ENCODE measurements at regions not wholly inside any gene's neighbourhood (a gene's known extent, or its start where the extent isn't known, plus 50 kb on each side); places are given as distances from the start of the nearest gene placed in this dataset.
"Not testable (repeated sequence)": the region's sequence is repeated elsewhere in the genome, so short reads cannot be mapped to it uniquely, and the experiment has no call there.

GRCh38 chr12:33180918-33181317 lies 258.7 kb downstream of the SYT10 start:
- Histone ChIP-seq H3K36me3 (ENCODE audit: control insufficient read depth, insufficient read depth, low read length) (no peaks in the 10 kb centered on the region), H3K4me1 (peaks cover 19% of the 10 kb centered on the region), H3K27me3 (replicated peaks; ENCODE audit: control insufficient read depth, insufficient read depth, low read length) (no peaks in the 10 kb centered on the region), H3K4me3 (ENCODE audit: low read depth, low read length) (no peak overlapping the region), H3K9me3 (peaks cover 40% of the 10 kb centered on the region)
- intact Hi-C loops (cut with micrococcal nuclease; ENCODE audit: unreplicated experiment): no loop called here
- Mint-ChIP-seq H3K4me3 (ENCODE audit: unreplicated experiment) (no peak overlapping the region), H3K9me3 (ENCODE audit: unreplicated experiment) (peaks cover 55% of the 10 kb centered on the region), H3K27me3 (ENCODE audit: insufficient read depth, unreplicated experiment) (no peaks in the 10 kb centered on the region), H3K4me1 (ENCODE audit: low read depth, unreplicated experiment) (peaks cover 21% of the 10 kb centered on the region), H3K27ac (ENCODE audit: unreplicated experiment) (no peak overlapping the region), H3K36me3 (ENCODE audit: insufficient read depth, unreplicated experiment) (no peaks in the 10 kb centered on the region)
- CTCF ChIA-PET: no interaction called here
- no peak for DNase-seq
- POLR2A ChIA-PET: no interaction called here
- TF ChIP-seq, protein P1, sequence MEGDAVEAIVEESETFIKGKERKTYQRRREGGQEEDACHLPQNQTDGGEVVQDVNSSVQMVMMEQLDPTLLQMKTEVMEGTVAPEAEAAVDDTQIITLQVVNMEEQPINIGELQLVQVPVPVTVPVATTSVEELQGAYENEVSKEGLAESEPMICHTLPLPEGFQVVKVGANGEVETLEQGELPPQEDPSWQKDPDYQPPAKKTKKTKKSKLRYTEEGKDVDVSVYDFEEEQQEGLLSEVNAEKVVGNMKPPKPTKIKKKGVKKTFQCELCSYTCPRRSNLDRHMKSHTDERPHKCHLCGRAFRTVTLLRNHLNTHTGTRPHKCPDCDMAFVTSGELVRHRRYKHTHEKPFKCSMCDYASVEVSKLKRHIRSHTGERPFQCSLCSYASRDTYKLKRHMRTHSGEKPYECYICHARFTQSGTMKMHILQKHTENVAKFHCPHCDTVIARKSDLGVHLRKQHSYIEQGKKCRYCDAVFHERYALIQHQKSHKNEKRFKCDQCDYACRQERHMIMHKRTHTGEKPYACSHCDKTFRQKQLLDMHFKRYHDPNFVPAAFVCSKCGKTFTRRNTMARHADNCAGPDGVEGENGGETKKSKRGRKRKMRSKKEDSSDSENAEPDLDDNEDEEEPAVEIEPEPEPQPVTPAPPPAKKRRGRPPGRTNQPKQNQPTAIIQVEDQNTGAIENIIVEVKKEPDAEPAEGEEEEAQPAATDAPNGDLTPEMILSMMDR (IDR thresholded peaks at IDR 0.05; ENCODE audit: insufficient read depth in 1 of 2, low read depth in 1 of 2, low read length in 1 of 2, severe bottlenecking in 1 of 2, unreplicated experiment in 1 of 2): no peak
- no TSS peak for BruUV-seq (replicated peaks)

- H3K9me3 Mint-ChIP-seq (ENCODE audit: unreplicated experiment): peaks cover 47% of the 10 kb centered on the region
- intact Hi-C loops (cut with micrococcal nuclease; ENCODE audit: unreplicated experiment); H3K27me3 ChIP-seq (replicated peaks; ENCODE audit: control insufficient read depth, insufficient read depth, low read length); H3K27ac Mint-ChIP-seq (ENCODE audit: unreplicated experiment); H3K27me3 Mint-ChIP-seq (ENCODE audit: insufficient read depth, unreplicated experiment); H3K36me3 ChIP-seq (ENCODE audit: control insufficient read depth, insufficient read depth, low read length); CTCF ChIA-PET; POLR2A ChIA-PET; H3K4me3 Mint-ChIP-seq (ENCODE audit: unreplicated experiment); DNase-seq; BruUV-seq (replicated peaks); H3K4me1 ChIP-seq; H3K4me3 ChIP-seq (ENCODE audit: low read depth, low read length); H3K4me1 Mint-ChIP-seq (ENCODE audit: low read depth, unreplicated experiment); H3K36me3 Mint-ChIP-seq (ENCODE audit: insufficient read depth, unreplicated experiment): not testable (repeated sequence)
- peaks cover 10% of the 10 kb centered on the region; the same call in 1 of the 2 replicates for H3K9me3 ChIP-seq
Measured at GRCh38 chr12:33166260-33166659, 269.7 kb upstream of the PKP2 start.

DNA sequence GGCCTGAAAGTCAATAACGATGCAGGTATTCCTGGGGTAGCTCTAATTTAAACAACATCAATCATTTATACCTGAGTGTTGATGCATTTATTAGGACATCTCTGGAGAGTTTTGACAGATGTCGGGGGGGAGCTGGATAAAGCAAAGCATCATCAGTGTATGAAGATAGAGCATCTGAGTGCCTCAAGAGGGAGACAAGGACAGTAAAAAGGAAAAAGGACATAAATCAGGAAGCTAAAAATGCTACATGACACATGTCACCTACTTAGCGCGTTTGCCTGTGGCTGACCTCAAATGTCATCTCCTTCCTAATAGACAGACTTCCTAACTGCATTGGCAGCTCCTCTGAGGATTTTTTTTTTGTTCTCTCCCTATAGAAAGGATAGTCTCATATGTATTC lies 259.5 kb upstream of the PKP2 start:
- peaks cover 54% of the 10 kb centered on the region for H3K9me3 Mint-ChIP-seq (ENCODE audit: unreplicated experiment)
- CTCF ChIA-PET: no interaction called here
- H3K27me3 Mint-ChIP-seq (ENCODE audit: insufficient read depth, unreplicated experiment): no peaks in the 10 kb centered on the region
- DNase-seq: no peak
- Histone ChIP-seq H3K9me3 (peaks cover 17% of the 10 kb centered on the region), H3K4me1 (no peaks in the 10 kb centered on the region), H3K4me3 (ENCODE audit: low read depth, low read length) (no peak overlapping the region), H3K27me3 (replicated peaks; ENCODE audit: control insufficient read depth, insufficient read depth, low read length) (no peaks in the 10 kb centered on the region; the same call in 1 of the 2 replicates), H3K36me3 (ENCODE audit: control insufficient read depth, insufficient read depth, low read length) (no peaks in the 10 kb centered on the region)
- no peak overlapping the region for H3K4me3 Mint-ChIP-seq (ENCODE audit: unreplicated experiment)
- no peak overlapping the region for H3K27ac Mint-ChIP-seq (ENCODE audit: unreplicated experiment)
- intact Hi-C loops (cut with micrococcal nuclease; ENCODE audit: unreplicated experiment): no loop called here
- TF ChIP-seq, protein P1 (IDR thresholded peaks at IDR 0.05; ENCODE audit: insufficient read depth in 1 of 2, low read depth in 1 of 2, low read length in 1 of 2, severe bottlenecking in 1 of 2, unreplicated experiment in 1 of 2): no peak
- no peaks in the 10 kb centered on the region for H3K36me3 Mint-ChIP-seq (ENCODE audit: insufficient read depth, unreplicated experiment)
- H3K4me1 Mint-ChIP-seq (ENCODE audit: low read depth, unreplicated experiment): no peaks in the 10 kb centered on the region
- POLR2A ChIA-PET: no interaction called here
- BruUV-seq (replicated peaks): no TSS peak

DNA sequence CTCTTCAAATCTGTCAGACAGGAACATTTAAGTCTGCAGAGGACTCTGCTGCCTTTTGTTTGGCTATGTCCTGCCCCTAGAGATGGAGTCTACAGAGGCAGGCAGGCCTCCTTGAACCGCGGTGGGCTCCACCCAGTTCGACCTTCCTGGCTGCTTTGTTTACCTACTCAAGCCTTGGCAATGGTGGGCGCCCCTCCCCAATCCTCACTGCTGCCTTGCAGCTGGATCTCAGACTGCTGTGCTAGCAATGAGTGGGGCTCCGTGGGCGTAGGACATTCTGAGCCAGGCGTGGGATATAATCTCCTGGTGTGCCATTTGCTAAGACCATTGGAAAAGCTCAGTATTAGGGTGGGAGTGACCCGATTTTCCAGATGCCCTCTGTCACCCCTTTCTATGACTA lies 250.7 kb upstream of the PKP2 start:
- H3K27me3 ChIP-seq (replicated peaks; ENCODE audit: control insufficient read depth, insufficient read depth, low read length); POLR2A ChIA-PET; CTCF ChIA-PET; H3K4me3 Mint-ChIP-seq (ENCODE audit: unreplicated experiment); H3K4me1 ChIP-seq; intact Hi-C loops (cut with micrococcal nuclease; ENCODE audit: unreplicated experiment); DNase-seq; BruUV-seq (replicated peaks); H3K27me3 Mint-ChIP-seq (ENCODE audit: insufficient read depth, unreplicated experiment); H3K4me1 Mint-ChIP-seq (ENCODE audit: low read depth, unreplicated experiment); H3K36me3 Mint-ChIP-seq (ENCODE audit: insufficient read depth, unreplicated experiment); H3K4me3 ChIP-seq (ENCODE audit: low read depth, low read length); H3K27ac Mint-ChIP-seq (ENCODE audit: unreplicated experiment); H3K36me3 ChIP-seq (ENCODE audit: control insufficient read depth, insufficient read depth, low read length): not testable (repeated sequence)
- peaks cover 27% of the 10 kb centered on the region for H3K9me3 ChIP-seq
- H3K9me3 Mint-ChIP-seq (ENCODE audit: unreplicated experiment): peaks cover 51% of the 10 kb centered on the region
